ENCODE measurements at regions not wholly inside any gene's neighbourhood (a gene's known extent, or its start where the extent isn't known, plus 50 kb on each side); places are given as distances from the start of the nearest gene placed in this dataset.

DNA sequence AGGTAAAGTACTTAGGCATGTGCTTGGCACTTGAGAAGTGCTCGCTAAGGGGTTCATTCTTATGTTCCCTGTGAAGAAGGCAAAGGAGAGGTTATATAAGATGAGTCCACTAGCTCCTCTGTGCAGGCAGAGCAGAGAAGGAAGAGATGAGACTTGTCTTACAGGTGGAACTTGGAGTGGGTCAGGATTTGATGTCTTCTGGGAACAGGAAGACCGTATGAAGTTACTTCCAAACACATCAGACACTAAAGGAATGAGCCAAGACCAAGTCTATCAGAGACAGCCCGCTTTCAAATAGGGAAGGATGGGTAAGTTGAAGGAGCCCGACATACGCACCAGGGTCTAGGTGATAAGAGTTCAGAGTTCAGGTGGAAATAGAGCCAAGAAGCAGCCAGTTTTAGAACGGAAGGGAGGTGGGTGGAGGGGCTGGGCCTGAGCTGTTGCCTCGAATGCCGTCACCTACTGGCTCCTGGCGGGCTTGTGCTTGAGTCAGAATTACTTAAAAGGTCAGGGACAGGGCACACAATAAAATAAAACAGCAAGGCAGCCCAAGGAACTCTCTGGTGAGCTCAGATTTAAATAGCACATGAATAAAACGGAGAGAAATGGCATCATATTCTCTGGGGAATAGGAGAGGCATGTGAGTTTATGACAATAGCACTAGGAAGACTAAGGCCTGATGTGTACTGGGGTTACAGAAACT is 56.1 kb upstream of the GRB10 start:
- TF ChIP-seq, protein P1, sequence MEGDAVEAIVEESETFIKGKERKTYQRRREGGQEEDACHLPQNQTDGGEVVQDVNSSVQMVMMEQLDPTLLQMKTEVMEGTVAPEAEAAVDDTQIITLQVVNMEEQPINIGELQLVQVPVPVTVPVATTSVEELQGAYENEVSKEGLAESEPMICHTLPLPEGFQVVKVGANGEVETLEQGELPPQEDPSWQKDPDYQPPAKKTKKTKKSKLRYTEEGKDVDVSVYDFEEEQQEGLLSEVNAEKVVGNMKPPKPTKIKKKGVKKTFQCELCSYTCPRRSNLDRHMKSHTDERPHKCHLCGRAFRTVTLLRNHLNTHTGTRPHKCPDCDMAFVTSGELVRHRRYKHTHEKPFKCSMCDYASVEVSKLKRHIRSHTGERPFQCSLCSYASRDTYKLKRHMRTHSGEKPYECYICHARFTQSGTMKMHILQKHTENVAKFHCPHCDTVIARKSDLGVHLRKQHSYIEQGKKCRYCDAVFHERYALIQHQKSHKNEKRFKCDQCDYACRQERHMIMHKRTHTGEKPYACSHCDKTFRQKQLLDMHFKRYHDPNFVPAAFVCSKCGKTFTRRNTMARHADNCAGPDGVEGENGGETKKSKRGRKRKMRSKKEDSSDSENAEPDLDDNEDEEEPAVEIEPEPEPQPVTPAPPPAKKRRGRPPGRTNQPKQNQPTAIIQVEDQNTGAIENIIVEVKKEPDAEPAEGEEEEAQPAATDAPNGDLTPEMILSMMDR (conservative IDR thresholded peaks at IDR 0.05; ENCODE audit: low read depth, low read length) = no peak
- TF ChIP-seq EZH2 (IDR thresholded peaks at IDR 0.05; ENCODE audit: borderline replicate concordance, low read depth, low read length, poor library complexity, severe bottlenecking) = no peak
